ENCODE measurements at regions not wholly inside any gene's neighbourhood (a gene's known extent, or its start where the extent isn't known, plus 50 kb on each side); places are given as distances from the start of the nearest gene placed in this dataset.
A peak's percentile ranks its signal among the peaks of the same experiment; 100 is the strongest.
"Not testable (repeated sequence)": the region's sequence is repeated elsewhere in the genome, so short reads cannot be mapped to it uniquely, and the experiment has no call there.

DNA sequence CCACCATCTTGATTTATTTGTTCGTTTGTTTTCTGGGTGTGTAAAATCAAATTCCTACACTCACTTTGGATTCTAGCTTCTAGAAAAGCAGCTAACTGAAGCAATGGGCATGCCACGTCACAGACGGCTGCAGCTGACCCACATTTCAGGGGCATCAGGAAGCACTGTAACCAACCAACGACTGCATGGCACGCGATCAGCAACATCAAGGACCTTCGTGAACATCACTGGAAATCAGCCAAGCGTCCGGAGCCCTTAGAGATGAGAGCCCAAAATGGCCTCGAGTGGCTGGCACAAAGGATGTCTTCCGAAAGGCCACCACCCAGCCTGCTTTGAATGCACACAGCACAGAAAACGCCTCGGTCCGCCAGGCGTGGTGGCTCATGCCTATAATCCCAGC is 191.1 kb downstream of the OLFM1 start:
- DNase-seq: no peak

DNA sequence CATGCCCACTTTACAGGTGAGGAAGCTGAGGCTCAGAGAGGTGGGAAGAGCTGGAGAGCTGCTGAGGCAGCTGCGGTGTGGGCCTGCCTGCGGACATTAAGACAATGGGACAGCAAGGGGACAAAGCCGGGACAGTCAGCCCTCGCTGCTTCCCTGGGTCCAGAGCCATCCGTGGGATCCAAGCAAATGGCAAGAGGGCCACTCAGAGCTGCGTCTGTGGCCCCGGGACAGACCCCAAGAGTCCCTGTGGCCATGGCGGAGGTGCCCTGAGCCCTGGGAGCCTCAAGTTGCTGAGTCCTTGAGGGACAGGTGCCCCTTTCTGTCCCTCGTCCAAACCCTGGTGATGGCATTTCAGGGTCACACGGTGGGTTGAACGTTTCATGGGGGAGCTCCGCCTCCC is 191.9 kb downstream of the OLFM1 start:
- DNase-seq: no peak

DNA sequence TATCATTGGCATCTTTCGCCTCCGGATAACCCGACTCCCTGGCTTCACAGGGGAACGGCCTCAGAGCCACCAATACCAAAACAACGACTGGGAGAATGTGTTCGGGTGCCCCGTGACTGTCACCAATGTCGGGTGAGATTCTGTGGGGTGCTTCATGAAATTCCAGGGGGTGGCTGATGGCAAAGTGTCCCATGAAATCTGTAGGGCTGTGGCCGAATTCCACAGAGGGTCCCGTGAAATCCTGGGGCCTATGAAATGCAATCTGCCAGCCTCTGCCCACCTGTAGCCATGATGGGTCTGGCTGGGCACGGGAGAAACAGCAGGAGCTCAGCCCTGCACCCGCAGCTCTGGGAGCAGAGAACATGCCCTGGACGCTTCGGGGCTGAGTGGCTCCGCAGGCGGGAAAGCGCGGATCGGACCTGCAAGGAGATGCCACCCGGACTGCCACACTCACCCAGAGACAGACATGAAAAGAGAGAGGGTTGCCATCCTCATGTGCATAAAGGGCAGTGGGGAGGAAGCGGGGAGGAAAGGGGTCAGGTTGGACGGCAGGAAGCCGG is 192.4 kb downstream of the OLFM1 start:
- no peak for DNase-seq

DNA sequence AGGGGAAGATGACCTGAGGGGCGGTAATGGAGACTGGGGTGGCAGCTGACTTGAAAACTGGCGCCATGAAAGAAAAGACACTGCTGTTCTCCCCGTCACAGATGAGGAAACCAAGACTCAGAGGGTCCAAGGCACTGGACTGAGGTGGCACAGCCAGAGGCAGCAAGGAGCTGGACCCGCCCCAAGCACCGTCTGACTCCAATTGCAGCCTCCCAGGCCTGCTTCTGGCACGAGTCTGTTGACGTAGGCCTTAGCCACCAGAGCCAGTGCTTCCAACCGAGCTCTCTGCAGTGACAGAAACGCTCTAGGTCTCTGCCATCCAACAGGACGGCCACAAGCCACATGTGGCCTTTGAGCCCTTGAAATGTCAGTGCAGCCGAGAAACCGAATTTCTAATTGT is 193.2 kb downstream of the OLFM1 start:
- no peak for DNase-seq

DNA sequence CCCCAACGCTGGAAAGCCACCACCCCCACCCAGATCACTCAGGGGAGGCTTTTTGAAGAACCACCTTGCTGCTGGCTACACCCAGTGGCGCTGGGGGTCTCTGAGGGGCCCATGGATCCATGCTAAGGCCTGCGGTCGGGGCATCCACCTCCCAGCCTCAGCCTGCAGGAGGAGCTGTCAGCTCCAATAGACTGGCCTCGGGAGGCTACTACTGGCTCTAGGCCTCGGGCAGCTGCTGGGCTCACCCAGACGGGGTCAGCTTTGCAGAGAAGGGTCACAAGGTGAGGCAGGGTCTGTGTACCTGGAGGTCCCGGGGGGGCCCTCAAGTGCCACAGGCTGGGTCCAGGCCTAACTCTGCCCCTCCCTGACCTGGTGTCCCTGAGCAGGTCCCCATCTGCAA is 193.7 kb downstream of the OLFM1 start:
- DNase-seq: no peak

DNA sequence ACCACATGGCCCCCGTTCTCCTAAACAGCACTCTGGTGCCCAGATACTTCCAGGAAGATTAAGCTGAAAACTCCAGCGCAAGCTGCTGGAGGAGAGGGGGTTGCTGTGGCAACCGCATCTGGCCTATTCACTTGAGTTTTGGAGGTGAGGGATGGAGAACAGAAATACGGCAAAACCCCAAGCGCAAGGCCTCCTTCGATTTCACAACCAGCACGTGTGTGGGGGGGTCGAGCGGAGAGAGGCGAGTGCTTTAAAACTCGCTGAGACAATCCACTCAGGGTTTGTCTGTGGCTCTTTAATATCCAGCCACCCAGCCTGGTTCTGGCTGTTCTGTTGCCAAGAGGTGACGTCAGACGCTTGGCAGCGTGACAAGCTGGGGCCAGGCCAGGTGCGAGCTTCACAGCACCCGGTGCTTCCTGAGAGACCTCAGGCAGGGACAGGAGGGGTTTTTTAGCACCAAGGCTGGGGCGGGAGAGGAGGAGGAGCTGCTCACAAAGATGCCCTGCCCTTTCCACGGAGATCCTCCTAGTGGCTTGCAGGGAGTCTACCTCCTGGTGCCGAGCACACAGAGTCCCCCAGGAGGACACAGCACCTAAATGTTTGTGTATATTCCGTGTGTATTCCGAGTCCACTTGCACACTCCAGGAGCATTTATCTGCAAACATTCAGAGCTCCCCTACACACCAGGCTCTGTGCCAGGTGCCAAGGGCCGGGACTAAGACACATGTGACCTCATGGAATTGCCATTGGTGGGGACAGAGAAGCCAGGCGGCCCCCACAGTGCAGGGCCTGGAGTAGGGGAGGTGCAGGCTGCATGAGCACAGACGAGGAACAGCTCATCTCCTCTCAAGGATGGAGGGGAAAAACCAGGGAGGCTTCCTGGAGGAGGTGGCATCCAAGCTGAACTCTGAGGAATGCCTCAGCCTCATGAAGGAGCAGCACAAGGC is 194.6 kb downstream of the OLFM1 start:
- peak in 1 of 2 experiments; percentile 3 for DNase-seq

DNA sequence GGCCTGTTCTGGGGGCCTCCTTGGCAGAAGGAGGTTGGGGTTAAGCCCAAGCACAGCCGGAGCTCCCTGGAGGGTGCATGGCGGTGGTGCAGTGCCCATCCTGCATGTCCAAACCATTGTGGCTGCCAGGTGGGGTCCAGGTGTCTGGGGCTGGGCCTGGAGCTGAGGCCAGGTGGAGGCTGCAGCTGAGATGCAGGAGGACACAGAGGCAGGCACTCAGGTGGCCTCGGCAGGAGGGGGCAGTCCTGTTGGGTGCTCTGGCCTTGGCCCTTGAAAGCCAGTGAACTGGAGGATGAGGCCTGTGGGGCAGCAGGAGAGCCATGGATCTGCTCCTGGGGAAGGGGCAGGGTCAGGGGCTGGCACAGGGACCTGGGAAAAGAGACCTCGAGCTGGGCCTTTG is 195.3 kb downstream of the OLFM1 start:
- DNase-seq: no peak

DNA sequence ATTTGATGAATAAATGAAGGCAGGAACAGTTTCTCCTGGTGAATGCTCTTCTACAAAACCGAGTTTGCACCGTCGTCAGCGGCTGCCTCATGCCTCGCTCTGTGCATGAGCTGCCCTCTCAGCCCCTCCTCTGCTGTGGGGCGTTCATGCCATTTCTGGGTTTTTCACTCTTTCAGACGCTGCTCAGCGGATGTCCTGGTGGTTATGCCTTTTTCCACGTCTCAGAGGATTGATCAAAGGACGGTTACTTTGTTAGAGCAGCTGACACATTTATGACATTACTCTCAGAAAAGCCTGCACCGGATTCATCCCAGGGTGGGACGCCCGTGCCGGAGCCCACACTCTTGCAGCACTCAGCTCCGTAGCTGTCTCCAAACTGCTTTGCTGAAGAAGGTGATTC is 195.9 kb upstream of the PPP1R26 start:
- DNase-seq: no peak

DNA sequence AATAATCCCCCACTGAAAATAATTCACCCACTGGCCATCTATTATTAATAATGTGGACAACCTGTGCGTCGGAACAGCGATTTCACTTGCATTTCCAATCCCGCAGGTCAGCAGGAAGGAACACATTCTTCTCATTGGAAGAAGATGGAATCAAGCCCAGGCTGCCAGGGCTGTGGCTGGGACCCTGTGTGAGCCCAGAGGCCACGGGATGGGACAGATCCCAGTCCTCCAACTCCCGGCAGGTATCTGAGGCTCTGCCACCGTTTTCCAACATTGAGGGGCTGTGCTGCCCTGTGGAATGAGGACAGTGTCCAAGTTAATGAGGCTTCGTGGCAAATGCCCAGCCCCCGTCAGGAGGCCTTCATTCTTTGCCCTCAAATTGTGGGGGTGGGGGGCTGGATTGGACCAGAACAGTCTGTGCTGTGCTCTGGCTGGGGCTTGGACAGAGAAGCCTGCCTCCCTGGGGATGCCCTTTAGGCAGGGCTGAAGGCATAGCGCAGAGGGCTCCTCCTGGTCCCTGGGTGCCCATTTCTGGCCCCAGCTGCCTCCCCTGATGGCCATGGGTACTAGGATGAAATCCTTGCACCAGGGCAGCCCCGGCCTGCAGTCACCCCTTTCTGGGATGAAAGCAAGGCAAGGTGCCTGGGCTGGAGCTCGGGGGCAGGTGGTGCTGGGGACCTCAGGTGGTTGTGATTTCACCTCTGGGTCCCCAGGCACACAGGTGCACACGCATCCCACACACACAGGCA is 195.0 kb upstream of the PPP1R26 start:
- DNase-seq: no peak

DNA sequence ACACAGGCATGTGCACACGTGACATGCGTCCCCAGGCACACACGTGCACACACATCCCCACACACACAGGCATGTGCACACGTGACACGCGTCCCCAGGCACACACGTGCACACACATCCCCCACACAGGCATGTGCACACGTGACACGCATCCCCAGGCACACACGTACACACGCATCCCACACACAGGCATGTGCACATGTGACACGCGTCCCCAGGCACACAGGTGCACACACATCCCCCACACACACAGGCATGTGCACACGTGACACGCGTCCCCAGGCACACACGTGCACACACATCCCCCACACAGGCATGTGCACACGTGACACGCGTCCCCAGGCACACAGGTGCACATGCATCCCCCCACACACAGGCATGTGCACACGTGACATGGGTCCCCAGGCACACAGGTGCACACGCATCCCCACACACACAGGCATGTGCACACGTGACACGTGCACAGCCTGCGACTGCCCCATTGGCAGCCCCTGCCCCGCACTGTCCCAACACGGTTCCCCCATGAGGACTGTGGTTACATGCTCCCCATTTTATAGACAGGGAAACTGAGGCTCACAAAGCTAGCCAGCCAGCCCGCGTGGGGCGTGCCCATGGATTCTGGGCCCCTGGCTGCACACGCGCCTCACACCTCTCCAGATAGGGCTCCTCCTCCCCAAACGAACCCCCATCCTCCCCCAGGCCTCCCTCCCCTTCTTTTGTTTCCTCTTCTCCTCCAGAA is 193.2 kb upstream of the PPP1R26 start:
- not testable (repeated sequence) for DNase-seq

DNA sequence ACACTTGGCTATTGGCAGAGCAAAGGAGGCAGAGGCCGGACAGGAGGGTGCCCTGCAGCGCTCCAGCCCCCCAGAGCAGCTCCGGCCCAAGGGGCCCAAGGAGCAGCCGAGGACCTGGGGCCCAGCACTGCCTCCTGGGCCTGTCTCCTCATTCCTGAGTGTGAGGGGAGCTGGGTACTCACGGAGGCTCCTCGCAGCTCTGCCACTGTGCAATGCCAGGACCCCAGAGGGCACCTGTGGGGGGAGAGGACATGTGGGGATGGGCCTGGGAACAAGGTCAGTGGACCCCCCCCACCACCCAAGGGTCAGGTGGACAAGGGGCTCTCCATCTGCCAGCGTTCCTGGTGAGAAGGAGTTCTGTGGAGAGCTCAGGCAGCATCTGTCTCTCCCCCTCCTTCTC is 192.6 kb upstream of the PPP1R26 start:
- DNase-seq: no peak

DNA sequence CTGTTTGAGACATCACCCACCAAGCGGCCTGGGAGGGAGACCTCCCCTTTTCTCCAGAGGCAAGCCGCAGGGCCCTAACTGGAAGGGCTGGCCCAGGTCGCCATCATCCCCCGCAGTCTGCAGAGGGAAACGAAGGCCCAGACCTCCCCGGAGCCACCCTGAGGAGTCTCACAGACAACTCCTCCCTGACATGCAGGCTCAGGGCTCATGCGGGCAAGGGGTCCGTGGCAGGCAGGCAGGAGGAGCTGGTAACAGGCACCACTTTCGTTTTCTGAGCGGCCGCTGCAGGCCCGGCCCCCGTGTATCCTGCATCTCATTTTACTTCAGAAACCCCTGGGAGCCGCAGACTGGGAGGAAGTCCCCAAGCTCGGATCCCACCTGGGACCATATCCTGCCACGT is 192.0 kb upstream of the PPP1R26 start:
- no peak for DNase-seq

DNA sequence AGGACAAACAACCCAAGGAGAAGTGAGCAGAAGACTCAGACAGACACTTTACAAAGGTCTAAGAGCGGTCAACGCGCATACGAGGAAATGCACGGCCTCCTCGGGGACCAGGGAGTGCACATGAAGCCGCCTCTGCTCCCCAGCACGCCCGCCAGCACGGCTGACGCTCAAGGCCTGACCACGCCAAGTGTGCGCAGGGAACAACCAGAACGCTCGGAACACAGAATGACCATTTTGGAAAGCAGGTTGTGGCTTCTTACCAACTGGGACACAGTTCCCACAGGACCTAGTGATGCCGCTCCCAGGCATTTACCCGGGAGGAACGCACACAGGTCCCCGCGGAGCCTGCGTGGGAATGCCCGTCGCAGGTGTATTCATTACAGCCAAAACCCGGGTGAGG is 191.5 kb upstream of the PPP1R26 start:
- DNase-seq: no peak

DNA sequence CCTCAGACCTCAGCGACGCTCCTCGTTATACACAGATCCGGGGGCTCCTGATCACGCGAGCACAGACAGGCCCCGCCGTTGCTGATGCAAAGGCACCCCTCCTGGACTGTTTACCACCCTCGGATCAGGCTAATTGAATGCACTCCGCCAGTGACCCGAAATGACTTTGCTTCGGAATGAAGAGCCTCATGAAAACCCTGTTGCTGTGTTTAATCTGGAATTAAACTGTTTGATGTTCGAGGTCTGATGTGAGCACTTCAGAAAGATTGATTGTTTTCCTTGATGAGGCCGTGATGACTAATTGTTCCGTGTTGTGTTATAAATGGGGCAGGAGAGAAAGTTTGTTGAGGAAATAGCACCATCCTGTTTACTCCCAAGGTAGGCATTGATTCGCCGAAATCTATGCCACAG is 190.5 kb upstream of the PPP1R26 start:
- no peak for DNase-seq

DNA sequence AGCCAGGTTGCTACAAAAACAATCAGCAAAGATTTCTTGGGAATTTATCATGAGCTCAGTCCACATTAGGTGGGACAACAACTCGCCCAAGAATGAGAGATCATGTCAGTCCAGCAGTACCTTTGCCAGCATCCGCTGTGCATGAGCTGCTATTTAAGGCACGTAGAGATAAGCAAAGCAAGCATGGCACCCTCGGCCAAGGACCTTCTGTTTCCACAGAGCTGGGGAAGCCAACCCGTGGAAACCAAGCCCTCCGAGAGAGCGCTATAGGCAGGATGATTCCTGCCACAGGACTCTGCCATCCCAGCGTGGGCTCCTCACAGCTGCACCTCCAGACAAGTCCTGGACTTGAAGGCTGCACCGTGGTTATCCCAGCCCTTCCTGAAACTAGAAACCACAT is 189.5 kb upstream of the PPP1R26 start:
- DNase-seq: no peak

DNA sequence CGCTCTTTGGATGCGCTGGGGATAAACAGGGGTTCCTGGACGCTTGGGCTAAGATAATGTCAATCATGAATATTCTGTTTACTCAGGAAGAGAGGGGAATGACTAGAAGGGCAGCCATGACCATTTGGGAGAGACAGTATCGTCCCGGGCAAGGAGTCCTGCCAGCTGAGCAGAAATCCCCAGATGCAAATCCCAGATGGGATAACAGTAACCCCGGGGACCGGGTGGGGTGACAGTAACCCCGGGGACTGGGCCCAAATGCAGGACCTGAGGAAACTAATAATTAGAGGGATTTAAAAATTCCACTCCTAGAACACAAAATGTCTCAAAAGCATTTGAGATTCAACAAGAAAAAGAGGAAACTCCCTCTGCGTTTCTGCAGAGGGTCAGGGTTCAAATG is 189.0 kb upstream of the PPP1R26 start:
- DNase-seq: no peak

DNA sequence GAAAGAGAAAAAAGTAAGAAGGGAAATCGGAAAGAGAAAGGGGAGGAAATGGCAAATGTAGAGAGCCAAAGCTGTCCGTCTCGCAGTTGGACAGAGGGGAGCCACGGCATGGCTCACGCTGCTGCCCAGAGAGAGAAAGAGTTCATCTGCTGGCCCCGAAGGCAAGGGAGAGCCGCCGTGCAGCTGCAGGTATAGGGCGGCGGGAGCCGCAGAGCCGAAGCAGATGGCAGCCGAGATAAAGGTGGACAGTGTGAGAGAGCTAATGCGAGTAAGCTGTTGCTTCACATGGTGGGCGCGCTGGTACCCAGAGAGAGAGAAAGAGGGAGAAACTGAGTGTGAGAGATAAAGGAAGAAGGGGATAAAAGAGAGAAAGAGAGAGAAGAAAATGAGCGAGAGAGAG is 188.4 kb upstream of the PPP1R26 start:
- no peak for DNase-seq

DNA sequence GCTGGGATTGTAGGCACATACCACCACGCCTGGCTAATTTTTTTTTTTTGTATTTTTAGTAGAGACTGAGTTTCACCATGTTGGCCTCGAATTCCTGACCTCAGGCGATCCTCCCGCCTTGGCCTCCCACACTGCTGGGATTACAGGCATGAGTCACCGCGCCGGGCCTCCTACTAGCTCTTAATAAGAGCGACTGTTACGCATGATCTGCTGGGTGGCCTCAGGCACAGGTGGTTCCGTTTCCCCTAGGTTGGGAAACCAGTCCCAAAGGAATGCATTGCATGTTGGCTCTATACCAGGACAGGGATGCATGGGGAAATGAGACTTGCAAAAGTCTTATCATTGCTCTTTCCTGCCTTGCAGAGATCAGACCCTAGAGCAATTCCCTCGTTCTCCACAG is 184.7 kb upstream of the PPP1R26 start:
- no peak for DNase-seq

DNA sequence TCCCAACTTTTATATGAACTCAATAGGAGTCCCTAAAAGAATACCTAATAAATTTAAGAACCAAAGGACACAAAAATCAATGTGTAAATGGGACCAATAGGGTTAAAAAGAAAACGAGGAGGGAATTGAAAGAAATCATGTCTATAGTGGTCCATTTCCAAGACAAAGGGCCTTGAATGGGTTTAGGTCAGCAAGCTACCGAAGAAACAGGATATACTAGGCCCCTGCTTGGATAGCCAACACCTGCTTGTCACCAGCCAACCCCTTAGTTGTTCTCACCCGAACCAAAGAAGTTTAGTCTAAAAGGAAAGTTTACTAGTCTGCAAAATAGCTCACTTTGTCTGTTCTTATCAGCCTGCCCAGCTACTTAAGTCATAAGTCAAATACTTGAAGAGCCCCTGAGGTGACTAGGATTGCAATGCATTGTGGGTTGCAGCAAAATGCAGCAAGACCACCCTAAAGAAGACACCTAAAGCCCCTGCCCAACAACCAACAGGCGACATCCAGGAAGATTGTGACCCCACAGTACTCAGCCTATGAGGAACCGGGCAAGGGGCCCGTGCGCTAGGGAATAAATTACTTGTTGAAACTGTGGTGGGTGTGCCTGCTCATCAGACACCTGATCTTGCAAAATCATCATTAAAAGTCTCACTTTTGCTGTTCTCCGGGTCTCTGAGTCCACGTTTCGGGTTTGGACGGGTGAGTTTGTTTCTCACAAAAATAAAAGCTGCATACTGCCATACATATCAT is 183.9 kb upstream of the PPP1R26 start:
- DNase-seq: no peak

DNA sequence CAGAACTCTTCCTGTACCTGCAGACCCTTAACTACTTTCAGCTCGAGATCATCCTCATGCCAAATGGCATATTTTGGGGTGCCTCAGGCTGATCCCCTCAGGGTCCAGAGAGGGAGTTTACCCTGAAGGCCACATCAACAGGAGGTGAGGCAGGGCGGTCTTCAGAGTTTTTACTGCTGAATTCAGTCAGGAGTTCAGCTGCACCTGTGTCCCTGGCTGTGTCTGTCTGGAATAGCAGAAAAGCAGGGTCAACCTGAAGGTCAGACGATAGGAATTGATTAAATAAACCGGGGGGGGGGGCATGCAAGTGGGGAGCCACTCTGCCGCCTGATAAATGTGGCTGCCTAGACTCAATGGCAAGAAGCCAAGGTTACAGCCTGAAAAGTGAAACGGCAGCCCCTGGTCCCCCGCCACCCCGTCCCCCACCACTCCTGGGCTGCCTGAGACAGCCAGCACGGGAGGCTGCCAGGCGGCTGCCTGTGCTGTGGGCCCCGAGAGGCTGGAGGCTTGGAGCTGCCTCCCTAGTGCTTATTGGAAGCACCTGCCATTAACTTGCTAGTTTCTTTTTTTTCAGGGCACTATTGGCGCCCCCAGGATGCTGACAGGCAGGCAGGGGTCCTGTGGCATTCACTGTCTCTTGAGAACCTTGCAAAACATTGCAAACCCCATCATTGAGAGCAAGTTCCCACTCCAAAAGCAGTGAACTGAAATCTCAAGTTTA is 182.7 kb upstream of the PPP1R26 start:
- DNase-seq: no peak

DNA sequence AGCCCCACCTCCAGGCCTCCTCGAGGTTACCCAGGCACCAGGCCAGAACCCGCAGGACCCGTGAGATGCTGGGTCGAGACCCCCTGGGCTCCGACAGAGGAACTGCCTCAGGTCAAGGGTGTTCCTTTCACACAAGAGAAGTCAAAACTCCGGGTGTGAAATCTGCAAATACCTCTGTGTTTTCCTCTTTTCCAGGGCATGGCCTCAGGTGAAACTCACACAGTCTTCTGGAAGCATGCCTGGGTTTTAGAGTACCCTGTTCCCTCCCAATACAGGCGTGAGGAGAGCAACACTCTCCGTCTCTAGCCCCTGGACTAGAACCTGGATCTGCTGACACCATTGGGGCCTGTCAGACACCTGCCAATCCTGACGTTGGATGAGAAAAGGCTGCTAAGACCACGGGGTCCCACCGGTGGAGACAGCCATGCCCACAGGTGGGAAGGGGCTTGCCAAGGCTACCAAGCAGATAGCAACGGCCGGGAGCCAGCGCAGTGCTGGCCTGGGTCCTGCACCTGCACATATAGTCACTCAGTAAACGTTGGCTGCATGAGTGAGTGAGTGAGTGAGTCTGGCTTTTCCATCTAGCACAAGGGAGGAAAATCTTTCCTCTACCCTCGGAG is 182.0 kb upstream of the PPP1R26 start:
- DNase-seq: no peak
